Fibroblast of lung (primary cell): ENCODE measurements at regions not wholly inside any gene's neighbourhood (a gene's known extent, or its start where the extent isn't known, plus 50 kb on each side); places are given as distances from the start of the nearest gene placed in this dataset.

Experiments
- DNase-seq, 2 donors: peaks; one replicate each; pipeline versions ENCODE4 v3.0.0 to v3.0.0-alpha.2; 2010; ENCODE audit warnings: low read depth in 2 of 2
- H2AFZ ChIP-seq: 2 replicates; pipeline ENCODE4 v1.5.1; 2012; ENCODE audit warnings: low read length, control low read depth, inconsistent platforms
- H3K27ac ChIP-seq: 2 replicates; pipeline ENCODE4 v1.5.1; 2011; ENCODE audit warnings: low read length, control low read depth; ENCODE audit not compliant: insufficient read depth
- H3K27me3 ChIP-seq: 2 replicates; pipeline ENCODE4 v1.5.1; 2011; ENCODE audit warnings: mild to moderate bottlenecking, low read length; ENCODE audit not compliant: control insufficient read depth, insufficient read depth
- H3K36me3 ChIP-seq: 2 replicates; pipeline ENCODE4 v1.5.1; 2011; ENCODE audit warnings: low read length; ENCODE audit not compliant: control insufficient read depth, insufficient read depth
- H3K4me1 ChIP-seq: 2 replicates; pipeline ENCODE4 v1.5.1; 2011; ENCODE audit warnings: low read length; ENCODE audit not compliant: control insufficient read depth, insufficient read depth; ENCODE audit errors: extremely low read depth
- H3K4me2 ChIP-seq: 2 replicates; pipeline ENCODE4 v1.5.1; 2011; ENCODE audit warnings: low read length, control low read depth; ENCODE audit not compliant: insufficient read depth; ENCODE audit errors: extremely low read depth
- H3K4me3 ChIP-seq, 4 experiments: fragments of 200-600 bp in 1 of 4; sonication (generic) in 1 of 4; replicated peaks in 1 of 4; 2 replicates each; pipeline ENCODE4 v1.5.1; 2011 to 2016; ENCODE audit warnings: low read length in 4 of 4, low read depth in 3 of 4, mild to moderate bottlenecking in 3 of 4, control low read depth in 2 of 4, inconsistent platforms in 1 of 4, mixed read lengths in 1 of 4; ENCODE audit not compliant: insufficient read depth in 1 of 4; ENCODE audit errors: control extremely low read depth in 1 of 4
- H3K79me2 ChIP-seq: 2 replicates; pipeline ENCODE4 v1.5.1; 2012; ENCODE audit warnings: mild to moderate bottlenecking, low read length, inconsistent platforms; ENCODE audit not compliant: control insufficient read depth, insufficient read depth
- H3K9ac ChIP-seq: 2 replicates; pipeline ENCODE4 v1.5.1; 2011; ENCODE audit warnings: mild to moderate bottlenecking, low read length, control low read depth; ENCODE audit not compliant: insufficient read depth
- H3K9me3 ChIP-seq: 2 replicates; pipeline ENCODE4 v1.5.1; 2012; ENCODE audit warnings: low read depth, low read length; ENCODE audit not compliant: control insufficient read depth, insufficient read depth
- H4K20me1 ChIP-seq: 2 replicates; pipeline ENCODE4 v1.5.1; 2011; ENCODE audit warnings: low read length; ENCODE audit not compliant: control insufficient read depth, insufficient read depth; ENCODE audit errors: extremely low read depth
- CTCF ChIP-seq, 2 donors: IDR thresholded peaks in 1 of 2; conservative IDR thresholded peaks in 1 of 2; 1 replicate in 1 of 2; 2 replicates in 1 of 2; pipeline ENCODE4 v1.5.1; 2011 to 2012; ENCODE audit warnings: low read length in 2 of 2, control low read depth in 1 of 2, inconsistent platforms in 1 of 2, low read depth in 1 of 2, mild to moderate bottlenecking in 1 of 2
- EZH2 ChIP-seq: IDR thresholded peaks from 2 replicates; pipeline ENCODE4 v1.5.1; 2012; ENCODE audit warnings: low read length, control low read depth, mild to moderate bottlenecking; ENCODE audit errors: missing control alignments

GRCh38 chr3:90132197-90132596 is 1024.8 kb downstream of the EPHA3 start:
- Histone ChIP-seq H3K27ac (no peak overlapping the region), H3K4me2 (no peak overlapping the region), H3K9ac (no peak overlapping the region), H2AFZ (no peak overlapping the region), H3K36me3 (no peaks in the 10 kb centered on the region), H3K4me3 (no peak overlapping the region), H3K4me1 (no peaks in the 10 kb centered on the region), H3K9me3 (no peaks in the 10 kb centered on the region), H3K27me3 (no peaks in the 10 kb centered on the region), H3K79me2 (no peaks in the 10 kb centered on the region), H4K20me1 (no peaks in the 10 kb centered on the region)
- no peak for DNase-seq
- TF ChIP-seq CTCF (conservative IDR thresholded peaks at IDR 0.05 in 1 of 2, IDR thresholded peaks at IDR 0.05 in 1 of 2; ENCODE audit: low read depth in 1 of 2, low read length in 2 of 2) (no peak), EZH2 (no peak)

DNA sequence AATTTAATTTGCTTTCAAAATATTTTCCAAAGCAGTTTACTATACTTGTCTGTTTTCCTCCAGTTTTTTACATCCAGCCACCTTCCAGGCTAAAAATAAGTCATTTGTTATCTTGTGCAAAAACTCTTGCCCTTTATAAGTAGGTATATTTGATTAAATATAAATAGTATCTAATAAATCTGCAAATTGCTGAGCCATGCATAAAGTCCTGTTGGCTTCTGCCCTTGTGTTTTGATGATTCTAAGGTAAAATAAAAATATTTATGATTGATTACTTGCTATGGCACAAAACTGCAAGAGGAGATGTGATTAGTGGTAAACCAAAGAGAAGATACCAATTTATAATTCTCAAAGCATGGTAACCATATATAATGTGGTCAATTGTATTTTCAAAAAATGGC is 1026.7 kb downstream of the EPHA3 start:
- H3K27ac ChIP-seq, result no peak overlapping the region
- no peak for TF ChIP-seq EZH2
- TF ChIP-seq CTCF (conservative IDR thresholded peaks at IDR 0.05 in 1 of 2, IDR thresholded peaks at IDR 0.05 in 1 of 2; ENCODE audit: low read depth in 1 of 2, low read length in 2 of 2), result no peak
- H3K27me3 ChIP-seq, result no peaks in the 10 kb centered on the region
- no peak overlapping the region for H3K4me2 ChIP-seq
- no peak for DNase-seq
- no peak overlapping the region for H3K9ac ChIP-seq
- H3K36me3 ChIP-seq, result no peaks in the 10 kb centered on the region
- no peaks in the 10 kb centered on the region for H3K4me1 ChIP-seq
- no peaks in the 10 kb centered on the region for H3K9me3 ChIP-seq
- no peaks in the 10 kb centered on the region for H3K79me2 ChIP-seq
- no peaks in the 10 kb centered on the region for H4K20me1 ChIP-seq
- H3K4me3 ChIP-seq, result no peak overlapping the region
- no peak overlapping the region for H2AFZ ChIP-seq

GRCh38 chr3:90136456-90137191 is 1029.2 kb downstream of the EPHA3 start:
- DNase-seq, result no peak
- no peaks in the 10 kb centered on the region for H3K9me3 ChIP-seq
- no peaks in the 10 kb centered on the region for H3K4me1 ChIP-seq

More at GRCh38 chr3:90136456-90137191, 1029.2 kb downstream of the EPHA3 start:
- H3K79me2 ChIP-seq, result no peaks in the 10 kb centered on the region
- H2AFZ ChIP-seq, result no peak overlapping the region
- no peak overlapping the region for H3K4me3 ChIP-seq
- no peaks in the 10 kb centered on the region for H3K36me3 ChIP-seq
- no peak overlapping the region for H3K27ac ChIP-seq
- H3K9ac ChIP-seq, result no peak overlapping the region
- TF ChIP-seq EZH2 (no peak), CTCF (conservative IDR thresholded peaks at IDR 0.05 in 1 of 2, IDR thresholded peaks at IDR 0.05 in 1 of 2; ENCODE audit: low read depth in 1 of 2, low read length in 2 of 2) (no peak)
- H3K27me3 ChIP-seq, result no peaks in the 10 kb centered on the region
- no peak overlapping the region for H3K4me2 ChIP-seq
- H4K20me1 ChIP-seq, result no peaks in the 10 kb centered on the region
